ENCODE measurements at regions not wholly inside any gene's neighbourhood (a gene's known extent, or its start where the extent isn't known, plus 50 kb on each side); places are given as distances from the start of the nearest gene placed in this dataset.

DNA sequence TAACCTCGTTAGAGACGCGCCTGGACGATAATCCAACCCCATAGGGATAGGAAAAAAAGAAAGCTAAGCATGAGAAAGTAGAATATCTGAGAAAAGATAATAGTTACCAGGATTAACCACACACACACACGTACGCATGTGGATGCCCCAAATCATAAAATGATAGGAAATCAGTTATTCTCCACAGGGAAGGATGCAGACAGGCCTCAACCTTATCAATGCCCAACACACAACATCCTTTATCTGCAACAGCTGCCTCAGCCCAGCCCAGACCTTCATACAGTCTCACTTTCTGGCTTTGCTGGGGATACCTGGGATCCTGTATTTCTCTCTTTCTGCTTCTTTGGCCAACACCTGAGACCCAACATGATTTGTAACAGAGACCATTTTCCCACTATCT is 123.0 kb downstream of the NOC3L start (continued):
- TF ChIP-seq, protein P1, sequence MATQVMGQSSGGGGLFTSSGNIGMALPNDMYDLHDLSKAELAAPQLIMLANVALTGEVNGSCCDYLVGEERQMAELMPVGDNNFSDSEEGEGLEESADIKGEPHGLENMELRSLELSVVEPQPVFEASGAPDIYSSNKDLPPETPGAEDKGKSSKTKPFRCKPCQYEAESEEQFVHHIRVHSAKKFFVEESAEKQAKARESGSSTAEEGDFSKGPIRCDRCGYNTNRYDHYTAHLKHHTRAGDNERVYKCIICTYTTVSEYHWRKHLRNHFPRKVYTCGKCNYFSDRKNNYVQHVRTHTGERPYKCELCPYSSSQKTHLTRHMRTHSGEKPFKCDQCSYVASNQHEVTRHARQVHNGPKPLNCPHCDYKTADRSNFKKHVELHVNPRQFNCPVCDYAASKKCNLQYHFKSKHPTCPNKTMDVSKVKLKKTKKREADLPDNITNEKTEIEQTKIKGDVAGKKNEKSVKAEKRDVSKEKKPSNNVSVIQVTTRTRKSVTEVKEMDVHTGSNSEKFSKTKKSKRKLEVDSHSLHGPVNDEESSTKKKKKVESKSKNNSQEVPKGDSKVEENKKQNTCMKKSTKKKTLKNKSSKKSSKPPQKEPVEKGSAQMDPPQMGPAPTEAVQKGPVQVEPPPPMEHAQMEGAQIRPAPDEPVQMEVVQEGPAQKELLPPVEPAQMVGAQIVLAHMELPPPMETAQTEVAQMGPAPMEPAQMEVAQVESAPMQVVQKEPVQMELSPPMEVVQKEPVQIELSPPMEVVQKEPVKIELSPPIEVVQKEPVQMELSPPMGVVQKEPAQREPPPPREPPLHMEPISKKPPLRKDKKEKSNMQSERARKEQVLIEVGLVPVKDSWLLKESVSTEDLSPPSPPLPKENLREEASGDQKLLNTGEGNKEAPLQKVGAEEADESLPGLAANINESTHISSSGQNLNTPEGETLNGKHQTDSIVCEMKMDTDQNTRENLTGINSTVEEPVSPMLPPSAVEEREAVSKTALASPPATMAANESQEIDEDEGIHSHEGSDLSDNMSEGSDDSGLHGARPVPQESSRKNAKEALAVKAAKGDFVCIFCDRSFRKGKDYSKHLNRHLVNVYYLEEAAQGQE (IDR thresholded peaks at IDR 0.05; ENCODE audit: unreplicated experiment), result no peak
- no peak for TF ChIP-seq ZNF114 (CRISPR knock-in tag; IDR thresholded peaks at IDR 0.05)

- H3K4me1 ChIP-seq (ENCODE audit: insufficient read depth), result no peaks in the 10 kb centered on the region
- no peak for DNase-seq (ENCODE audit: low spot score)
- Mint-ChIP-seq H3K4me1 (no peaks in the 10 kb centered on the region), H3K36me3 (ENCODE audit: low read depth) (no peaks in the 10 kb centered on the region), H3K27me3 (ENCODE audit: insufficient read depth, low read depth, poor library complexity) (no peaks in the 10 kb centered on the region), H3K4me3 (no peak overlapping the region), H3K27ac (no peak overlapping the region), H3K9me3 (no peaks in the 10 kb centered on the region)
- H3K79me2 ChIP-seq (replicated peaks; ENCODE audit: insufficient read depth), result no peaks in the 10 kb centered on the region
- H4K20me1 ChIP-seq (replicated peaks; ENCODE audit: insufficient read depth), result no peaks in the 10 kb centered on the region
- no peak overlapping the region for H3K27ac ChIP-seq (ENCODE audit: low read depth)
- no peak overlapping the region for H2AFZ ChIP-seq
- no peaks in the 10 kb centered on the region for H3K36me3 ChIP-seq (ENCODE audit: insufficient read depth)
- H3K4me3 ChIP-seq, result no peak overlapping the region
- TF ChIP-seq, protein P2, sequence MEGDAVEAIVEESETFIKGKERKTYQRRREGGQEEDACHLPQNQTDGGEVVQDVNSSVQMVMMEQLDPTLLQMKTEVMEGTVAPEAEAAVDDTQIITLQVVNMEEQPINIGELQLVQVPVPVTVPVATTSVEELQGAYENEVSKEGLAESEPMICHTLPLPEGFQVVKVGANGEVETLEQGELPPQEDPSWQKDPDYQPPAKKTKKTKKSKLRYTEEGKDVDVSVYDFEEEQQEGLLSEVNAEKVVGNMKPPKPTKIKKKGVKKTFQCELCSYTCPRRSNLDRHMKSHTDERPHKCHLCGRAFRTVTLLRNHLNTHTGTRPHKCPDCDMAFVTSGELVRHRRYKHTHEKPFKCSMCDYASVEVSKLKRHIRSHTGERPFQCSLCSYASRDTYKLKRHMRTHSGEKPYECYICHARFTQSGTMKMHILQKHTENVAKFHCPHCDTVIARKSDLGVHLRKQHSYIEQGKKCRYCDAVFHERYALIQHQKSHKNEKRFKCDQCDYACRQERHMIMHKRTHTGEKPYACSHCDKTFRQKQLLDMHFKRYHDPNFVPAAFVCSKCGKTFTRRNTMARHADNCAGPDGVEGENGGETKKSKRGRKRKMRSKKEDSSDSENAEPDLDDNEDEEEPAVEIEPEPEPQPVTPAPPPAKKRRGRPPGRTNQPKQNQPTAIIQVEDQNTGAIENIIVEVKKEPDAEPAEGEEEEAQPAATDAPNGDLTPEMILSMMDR (conservative IDR thresholded peaks at IDR 0.05; ENCODE audit: low read depth in 2 of 2), result no peak
- H3F3A ChIP-seq (replicated peaks; ENCODE audit: low read depth), result no peaks in the 10 kb centered on the region
- no peak overlapping the region for H3K4me2 ChIP-seq
- ATAC-seq, result no peak
- no peaks in the 10 kb centered on the region for H3K9me2 ChIP-seq (ENCODE audit: insufficient read depth)
- H3K27me3 ChIP-seq (ENCODE audit: insufficient read depth), result no peaks in the 10 kb centered on the region
Observed at GRCh38 chr10:94240491-94240890, 122.2 kb downstream of the NOC3L start.

DNA sequence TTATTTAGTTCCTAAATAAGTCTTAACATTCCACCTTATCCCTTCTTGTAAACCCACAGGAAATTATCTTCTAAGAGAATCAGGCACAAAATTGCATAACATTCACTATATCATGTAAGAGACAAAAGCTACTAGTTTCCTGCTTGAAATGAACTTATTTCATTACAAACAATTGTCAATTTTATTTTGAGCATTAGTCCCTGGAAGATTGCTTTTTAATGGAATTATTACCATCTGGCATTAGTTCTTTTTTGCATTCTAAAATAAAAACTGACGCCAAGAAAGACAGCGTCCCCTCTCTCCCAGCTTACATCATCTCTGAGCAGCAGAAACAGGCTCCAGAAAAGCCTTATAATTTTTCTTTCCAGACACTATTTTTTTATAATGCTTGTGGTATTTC is 121.8 kb downstream of the NOC3L start:
- no peaks in the 10 kb centered on the region for H3K4me1 ChIP-seq (ENCODE audit: insufficient read depth)
- Mint-ChIP-seq H3K4me3 (no peak overlapping the region), H3K27me3 (ENCODE audit: insufficient read depth, low read depth, poor library complexity) (no peaks in the 10 kb centered on the region), H3K4me1 (no peaks in the 10 kb centered on the region), H3K27ac (no peak overlapping the region), H3K36me3 (ENCODE audit: low read depth) (no peaks in the 10 kb centered on the region), H3K9me3 (no peaks in the 10 kb centered on the region)
- H3K4me3 ChIP-seq, result no peak overlapping the region
- no peak for TF ChIP-seq STAT1 (IDR thresholded peaks at IDR 0.05; ENCODE audit: unreplicated experiment)
- no peak for TF ChIP-seq POLR2AphosphoS5 (IDR thresholded peaks at IDR 0.05; ENCODE audit: low read depth)
- no peak for TF ChIP-seq ZNF331 (CRISPR knock-in tag; IDR thresholded peaks at IDR 0.05; ENCODE audit: low read depth)
- TF ChIP-seq, protein P2 (conservative IDR thresholded peaks at IDR 0.05; ENCODE audit: low read depth in 2 of 2), result no peak
- no peak for TF ChIP-seq NANOG (IDR thresholded peaks at IDR 0.05; ENCODE audit: borderline replicate concordance)
- H3K9me2 ChIP-seq (ENCODE audit: insufficient read depth), result no peaks in the 10 kb centered on the region
- no peaks in the 10 kb centered on the region for H3K27me3 ChIP-seq (ENCODE audit: insufficient read depth)
- H3F3A ChIP-seq (replicated peaks; ENCODE audit: low read depth), result no peaks in the 10 kb centered on the region
- no peaks in the 10 kb centered on the region for H3K36me3 ChIP-seq (ENCODE audit: insufficient read depth)
- no peak overlapping the region for H3K4me2 ChIP-seq
- no peak overlapping the region for H2AFZ ChIP-seq
- H4K20me1 ChIP-seq (replicated peaks; ENCODE audit: insufficient read depth), result no peaks in the 10 kb centered on the region
- no peak overlapping the region for H3K27ac ChIP-seq (ENCODE audit: low read depth)
- DNase-seq (ENCODE audit: low spot score) (no peak), ATAC-seq (no peak)
- no peaks in the 10 kb centered on the region for H3K79me2 ChIP-seq (replicated peaks; ENCODE audit: insufficient read depth)

All from GM23338 (cell line).